ENCODE measurements at regions not wholly inside any gene's neighbourhood (a gene's known extent, or its start where the extent isn't known, plus 50 kb on each side); places are given as distances from the start of the nearest gene placed in this dataset.

DNA sequence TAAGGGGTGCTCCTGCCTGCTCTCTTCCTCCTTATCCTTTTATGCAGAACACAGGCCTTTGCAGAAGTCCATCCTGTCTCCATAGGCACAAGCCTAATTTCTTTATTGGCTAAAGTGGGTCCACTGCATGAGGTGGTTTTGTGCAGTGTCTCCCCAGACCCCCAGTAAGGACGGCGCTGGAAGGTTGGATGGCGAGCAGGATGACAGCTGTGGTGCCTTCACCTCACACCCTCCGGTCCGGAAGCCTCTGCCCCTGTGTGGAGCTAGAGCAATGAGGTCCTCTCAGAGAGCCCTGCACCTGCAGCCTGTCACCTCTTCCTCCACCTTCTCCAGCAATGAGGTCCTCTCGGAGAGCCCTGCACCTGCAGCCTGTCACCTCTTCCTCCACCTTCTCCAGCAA lies 393.7 kb upstream of the IRX1 start:
- TF ChIP-seq EZH2phosphoT487 (IDR thresholded peaks at IDR 0.05; ENCODE audit: insufficient read depth, low read depth) (no peak), EZH2 (IDR thresholded peaks at IDR 0.05; ENCODE audit: insufficient read depth, poor library complexity, severe bottlenecking) (no peak)

Measured in GM23248 (cell line).